Head of caudate nucleus (tissue), 42 donors: ENCODE measurements at regions not wholly inside any gene's neighbourhood (a gene's known extent, or its start where the extent isn't known, plus 50 kb on each side); places are given as distances from the start of the nearest gene placed in this dataset.
A peak's percentile ranks its signal among the peaks of the same experiment; 100 is the strongest.

ENCODE experiments used
- DNase-seq, 42 donors: peaks; one replicate each; pipeline versions ENCODE4 v3.0.0 to v3.0.0-alpha.2; 2020 to 2021; ENCODE audit warnings: mixed read lengths in 7 of 42
- intact Hi-C: fragments of 100-400 bp; cut with DNase I; formaldehyde crosslinking; loops from one replicate; pipeline ENCODE4 v1.15.0; 2022

- DNase-seq: no peak
- intact Hi-C loops: no loop called here
Measured at GRCh38 chr9:80375477-80375876, 803.7 kb downstream of the TLE4 start.

- intact Hi-C loops: no loop called here
- no peak for DNase-seq
Measured at GRCh38 chr9:80369641-80370040, 797.9 kb downstream of the TLE4 start.

DNA sequence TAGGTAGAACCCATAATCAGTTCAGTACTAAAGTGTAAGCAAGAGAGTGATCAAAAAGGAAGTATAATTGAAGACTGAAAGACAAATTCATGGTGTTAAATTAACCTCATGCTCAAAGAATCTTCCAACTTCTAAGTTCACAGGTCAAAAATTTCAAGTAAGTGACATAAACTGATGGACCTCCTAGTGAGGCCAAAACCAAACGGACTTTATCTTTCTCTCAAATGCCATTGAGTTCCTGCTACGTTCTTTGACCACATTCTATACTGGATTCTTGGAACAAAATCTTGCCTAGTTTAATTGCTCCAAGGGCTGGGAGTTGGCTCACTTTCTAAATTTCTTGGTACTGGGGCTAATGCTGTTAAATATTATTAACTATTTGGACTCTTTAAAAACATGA, 794.9 kb downstream of the TLE4 start:
- intact Hi-C loops: no loop called here

DNA sequence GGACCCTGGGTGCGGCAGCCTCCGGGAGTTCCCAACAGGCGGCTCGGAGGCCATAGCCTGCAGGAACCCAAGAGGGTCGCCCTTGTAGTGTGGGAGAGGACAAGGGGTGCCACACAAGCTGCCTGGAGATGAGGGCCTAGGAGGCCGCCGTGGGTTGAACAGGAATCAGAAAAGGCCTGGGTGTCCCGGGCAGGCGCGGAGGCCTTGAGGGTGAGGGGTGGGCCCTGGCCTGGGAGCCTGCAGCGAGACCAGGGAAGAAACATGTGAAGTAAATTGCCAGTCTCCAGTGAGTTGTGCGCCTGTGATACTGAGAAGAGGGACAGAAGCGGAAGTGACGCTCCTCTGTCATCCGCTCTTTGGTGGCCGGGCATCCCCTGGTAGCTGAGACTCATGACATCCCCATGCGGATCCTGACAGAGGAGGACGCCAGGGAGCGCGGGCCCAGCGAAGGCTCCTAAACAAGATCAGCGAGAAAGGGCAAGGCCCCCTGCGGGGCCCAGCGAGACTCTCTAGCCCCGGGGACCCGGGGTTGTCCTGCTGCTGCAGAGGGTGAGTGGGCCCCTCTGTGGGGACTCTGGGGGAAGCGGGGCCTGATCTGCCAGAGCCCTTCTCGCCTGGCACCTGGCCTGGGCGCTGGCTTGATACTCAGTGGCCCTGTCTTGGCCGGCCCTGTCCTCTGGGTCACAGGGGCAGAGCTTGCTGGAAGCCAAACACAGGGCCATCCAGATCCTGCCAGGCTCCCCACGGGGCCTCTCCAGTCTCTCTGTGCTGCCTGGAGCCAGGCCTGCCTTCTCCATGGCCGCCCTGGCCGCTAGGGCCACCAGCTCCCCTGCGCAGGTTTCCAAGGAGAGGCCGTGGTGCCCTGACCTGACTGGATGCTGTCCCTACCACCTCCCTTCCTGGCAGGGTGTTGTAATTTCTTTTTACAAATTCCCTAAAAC, 788.4 kb downstream of the TLE4 start:
- peak in 3 of 42 donors; percentile 17 to 25 (median 18) for DNase-seq
- intact Hi-C loops: no loop called here

More for the DNA sequence above, 794.9 kb downstream of the TLE4 start:
- DNase-seq: no peak

DNA sequence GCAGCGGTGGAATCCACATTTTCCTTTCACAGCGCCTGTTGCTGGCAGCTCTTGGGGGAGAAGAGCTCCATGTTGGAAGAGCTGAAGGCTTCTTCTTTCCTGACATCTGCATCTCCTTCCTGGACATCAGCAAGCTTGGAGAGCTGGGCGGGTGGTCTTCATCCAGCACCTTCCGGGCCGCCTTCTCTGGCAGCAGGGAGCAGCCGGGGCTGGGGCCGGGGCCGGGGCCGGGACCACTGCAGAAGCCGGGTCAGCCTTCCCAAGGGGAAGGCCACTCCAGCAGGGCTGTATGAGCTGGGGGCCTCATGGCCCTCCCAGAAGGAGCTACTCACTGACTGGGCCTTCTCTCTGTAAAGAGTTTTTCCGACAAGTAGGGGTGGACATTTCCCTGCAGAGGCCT, 787.5 kb downstream of the TLE4 start:
- no peak for DNase-seq
- intact Hi-C loops: no loop called here

- intact Hi-C loops: no loop called here
- DNase-seq: no peak
Measured at GRCh38 chr9:80352967-80353366, 781.2 kb downstream of the TLE4 start.

DNA sequence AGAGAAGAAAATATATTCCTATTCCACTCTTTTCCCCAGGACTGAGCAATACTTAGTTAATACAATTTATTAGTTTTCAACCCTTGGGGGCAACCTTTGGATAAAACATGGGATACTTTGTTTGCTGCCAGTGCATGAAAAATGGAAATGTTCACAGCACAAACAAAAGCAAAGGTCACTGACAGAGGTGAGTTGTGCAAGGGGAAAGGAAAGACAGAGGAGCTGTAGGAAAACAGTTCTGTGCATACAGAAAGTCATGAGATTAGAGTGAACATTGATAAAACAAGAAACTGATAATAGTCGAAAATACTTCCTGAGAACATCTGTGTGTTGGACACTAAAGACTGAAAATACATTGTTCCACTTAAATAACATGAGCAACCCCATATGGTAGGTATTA, 779.8 kb downstream of the TLE4 start:
- no peak for DNase-seq
- intact Hi-C loops: no loop called here

DNA sequence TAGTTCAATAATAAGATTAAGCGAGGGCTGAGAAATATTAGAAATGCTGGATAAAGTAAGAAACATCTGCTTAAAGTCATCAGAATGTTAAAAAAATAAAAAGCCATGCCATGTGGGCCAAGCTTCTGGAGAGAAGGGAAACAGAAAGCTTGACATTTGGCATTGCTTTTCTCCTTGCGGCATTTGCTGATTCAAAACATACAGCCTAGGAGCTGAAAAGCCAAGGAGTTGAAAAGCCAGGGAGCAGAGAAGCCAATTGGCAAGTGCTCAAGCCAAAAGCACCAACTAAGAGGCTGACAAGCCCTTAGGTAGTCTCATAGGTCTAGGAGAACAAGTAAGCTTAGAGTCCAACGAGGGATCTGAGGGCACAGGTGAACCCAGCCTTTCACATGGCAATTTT, 754.3 kb downstream of the TLE4 start:
- no peak for DNase-seq
- intact Hi-C loops: no loop called here

GRCh38 chr9:80320916-80321315, 749.2 kb downstream of the TLE4 start:
- intact Hi-C loops: no loop called here
- DNase-seq: no peak

DNA sequence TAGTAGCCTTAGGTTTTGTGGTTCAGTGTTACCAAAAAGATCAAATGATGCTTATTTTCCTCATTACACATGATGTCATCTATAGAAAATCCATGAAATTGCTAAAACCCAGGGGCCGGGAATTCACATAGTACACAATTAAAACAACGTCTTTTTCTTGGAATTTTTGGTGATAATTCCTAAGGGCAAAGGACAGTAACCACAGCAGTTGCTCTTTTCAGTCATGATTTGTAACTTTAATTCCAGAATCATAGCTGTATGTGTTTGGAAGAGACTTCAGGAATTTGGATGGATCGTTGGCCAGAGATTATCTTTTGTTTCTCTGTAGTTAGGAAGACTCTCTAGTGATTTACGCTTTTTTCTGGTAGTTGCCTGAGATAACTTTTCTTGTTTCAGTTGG, 748.7 kb downstream of the TLE4 start:
- no peak for DNase-seq

DNA sequence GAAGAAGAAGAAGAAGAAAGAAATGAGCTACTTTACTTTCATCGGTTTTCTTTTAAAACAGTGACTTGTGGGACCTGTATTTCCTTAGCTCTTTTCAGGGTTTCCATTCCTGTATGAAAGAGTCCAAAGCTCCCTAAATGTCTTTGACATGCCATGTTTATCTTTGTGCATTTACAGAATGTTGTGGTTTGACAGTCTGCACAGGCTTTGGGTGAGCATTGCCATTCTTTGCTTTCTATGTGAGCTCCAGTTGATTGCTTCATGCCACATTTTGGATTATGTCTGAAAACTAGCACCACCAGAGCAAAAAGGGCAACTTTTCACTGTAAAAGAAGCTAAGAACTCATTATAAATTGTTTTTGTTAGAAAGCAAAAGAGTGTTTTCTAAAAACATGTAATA, 733.4 kb downstream of the TLE4 start:
- intact Hi-C loops: no loop called here
- DNase-seq: no peak

More for the DNA sequence above, 748.7 kb downstream of the TLE4 start:
- intact Hi-C loops: no loop called here

- DNase-seq: no peak
Measured at GRCh38 chr9:80294955-80295354, 723.2 kb downstream of the TLE4 start.

GRCh38 chr9:80294318-80294717, 722.6 kb downstream of the TLE4 start:
- no peak for DNase-seq
- intact Hi-C loops: no loop called here

More at GRCh38 chr9:80294955-80295354, 723.2 kb downstream of the TLE4 start:
- intact Hi-C loops: no loop called here

DNA sequence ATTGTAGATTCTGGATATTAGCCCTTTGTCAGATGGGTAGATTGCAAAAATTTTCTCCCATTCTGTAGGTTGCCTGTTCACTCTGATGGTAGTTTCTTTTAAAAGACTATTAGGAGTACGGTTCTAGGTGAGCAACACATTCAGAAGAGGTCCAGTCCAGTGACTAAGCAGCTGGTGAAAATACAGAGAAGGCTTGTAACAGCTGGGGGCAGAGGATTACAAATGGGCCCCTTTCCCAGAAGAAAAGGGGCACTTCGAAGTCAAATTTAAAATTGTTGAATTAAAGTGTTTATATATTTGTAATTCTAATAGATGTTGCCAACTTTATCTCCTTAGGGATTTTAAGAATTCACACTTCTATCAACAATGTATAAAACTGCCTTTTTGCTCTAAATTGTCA, 720.5 kb downstream of the TLE4 start:
- intact Hi-C loops: no loop called here
- DNase-seq: no peak

GRCh38 chr9:80285326-80285725, 713.6 kb downstream of the TLE4 start:
- intact Hi-C loops: no loop called here
- DNase-seq: peak in 1 of 42 donors; percentile 24

- intact Hi-C loops: no loop called here
- DNase-seq: no peak
Measured at GRCh38 chr9:80282766-80283165, 711.0 kb downstream of the TLE4 start.

DNA sequence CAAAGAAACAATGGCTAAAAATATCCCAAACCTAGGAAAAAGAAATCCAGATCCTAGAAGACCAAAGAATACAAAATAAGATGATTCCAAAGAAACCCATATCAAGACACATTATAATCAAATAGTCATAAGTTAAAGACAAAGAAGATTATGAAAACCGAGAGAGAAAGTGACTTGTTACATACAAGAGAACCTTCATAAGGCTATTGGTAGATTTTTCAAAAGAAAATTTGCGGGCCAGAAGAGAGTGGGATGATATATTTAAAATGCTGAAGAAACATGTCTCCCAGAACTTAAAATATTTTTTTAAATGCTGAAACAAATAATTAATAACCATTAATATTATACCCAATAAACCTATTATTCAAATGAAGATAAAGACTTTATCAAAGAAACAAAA, 687.3 kb downstream of the TLE4 start:
- DNase-seq: no peak
- intact Hi-C loops: no loop called here

- no peak for DNase-seq
- intact Hi-C loops: no loop called here
Measured at GRCh38 chr9:80251778-80252177, 680.0 kb downstream of the TLE4 start.

DNA sequence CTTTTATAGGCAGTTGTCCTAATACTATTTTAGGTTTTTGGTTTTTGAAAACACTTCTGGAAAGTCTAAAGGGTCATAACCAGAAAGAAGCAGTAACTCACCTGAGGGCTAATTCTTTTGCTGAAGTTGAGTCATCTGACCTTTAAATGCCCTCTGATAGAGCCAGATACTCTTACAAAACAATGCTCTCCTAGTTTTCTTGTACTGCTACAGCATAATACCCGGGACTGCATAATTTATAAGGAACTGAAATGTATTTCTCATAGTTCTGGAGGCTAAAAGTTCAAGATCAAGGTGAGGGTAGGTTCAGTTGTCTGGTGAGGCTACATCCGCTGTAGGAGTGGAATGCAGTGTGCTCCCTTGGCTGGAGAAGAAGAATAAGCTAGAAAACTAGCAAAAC, 670.3 kb downstream of the TLE4 start:
- intact Hi-C loops: no loop called here
- DNase-seq: no peak

DNA sequence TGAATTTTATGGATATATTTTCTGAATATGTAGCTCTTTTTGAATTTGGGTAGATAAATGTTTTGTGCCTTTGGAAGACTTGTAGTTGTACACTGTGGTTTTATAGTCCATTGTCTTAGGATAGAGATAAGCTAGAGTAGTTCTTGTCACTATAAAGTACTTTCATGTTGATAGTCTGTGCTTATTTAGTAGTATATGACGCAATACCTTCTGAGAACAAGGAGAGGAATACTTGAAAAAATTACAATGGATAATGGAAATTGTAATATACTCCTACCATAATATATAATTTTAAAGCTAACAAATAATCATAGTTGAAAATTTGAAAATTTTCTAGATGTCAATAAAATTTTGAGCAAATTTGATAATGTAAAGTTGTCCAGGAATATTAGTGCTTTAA, 664.0 kb downstream of the TLE4 start:
- intact Hi-C loops: no loop called here
- no peak for DNase-seq

DNA sequence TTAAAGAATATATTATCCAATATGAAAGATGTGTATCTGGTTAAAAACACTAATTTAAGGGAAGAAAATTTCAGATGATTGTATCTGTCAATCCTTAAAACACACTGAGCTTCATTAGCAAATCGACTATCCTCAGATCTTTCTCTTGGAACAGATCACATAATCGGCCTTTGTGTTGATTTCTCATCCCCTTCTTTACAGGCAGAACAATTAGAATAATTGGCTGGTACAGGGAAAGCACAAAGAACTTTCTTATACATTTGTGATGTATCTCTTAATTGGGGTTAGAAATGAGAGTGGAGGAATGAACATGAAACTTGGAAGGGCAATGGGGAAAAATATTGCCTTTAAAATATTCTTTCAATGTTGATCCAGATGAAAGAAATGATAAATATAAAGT, 662.1 kb downstream of the TLE4 start:
- DNase-seq: no peak
- intact Hi-C loops: no loop called here
